ENCODE measurements at regions not wholly inside any gene's neighbourhood (a gene's known extent, or its start where the extent isn't known, plus 50 kb on each side); places are given as distances from the start of the nearest gene placed in this dataset.
"Not testable (repeated sequence)": the region's sequence is repeated elsewhere in the genome, so short reads cannot be mapped to it uniquely, and the experiment has no call there.

DNA sequence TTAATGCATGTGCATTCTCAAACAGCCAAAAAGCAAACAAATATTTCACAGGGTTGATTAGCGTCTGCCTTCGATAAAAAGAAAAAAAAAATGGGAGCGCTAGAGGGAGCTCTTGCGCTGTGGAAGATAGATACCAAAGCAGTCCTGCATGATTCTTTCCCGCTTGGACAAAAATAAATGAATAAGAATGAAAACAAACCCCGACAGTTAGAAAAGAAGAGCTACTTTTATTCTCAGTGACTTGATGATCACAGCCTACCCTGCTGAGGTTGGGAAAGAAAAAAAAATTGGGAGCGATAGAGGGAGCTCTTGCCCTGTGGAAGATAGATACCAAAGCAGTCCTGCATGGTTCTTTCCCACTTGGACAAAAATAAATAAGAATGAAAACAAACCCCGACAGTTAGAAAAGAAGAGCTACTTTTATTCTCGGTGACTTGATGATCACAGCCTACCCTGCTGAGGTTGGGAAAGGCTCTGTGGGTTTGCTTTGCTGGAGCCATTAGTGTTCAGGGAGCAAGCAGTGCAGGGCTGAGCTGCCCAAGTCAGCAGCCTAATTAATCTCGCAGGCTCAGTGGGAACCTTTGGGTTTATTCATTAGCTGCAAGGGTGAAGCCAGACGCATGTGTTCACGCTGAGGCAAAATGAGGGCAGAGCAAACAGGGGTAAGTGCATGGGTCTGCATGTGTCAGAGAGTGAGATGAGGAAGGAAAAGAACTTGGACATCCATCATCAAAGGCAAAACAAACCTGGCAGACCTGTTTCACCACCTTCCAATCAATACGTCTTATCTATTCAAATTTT, 249.3 kb upstream of the PRKX start:
- H3K4me1 ChIP-seq (ENCODE audit: insufficient read depth, low read length): no peaks in the 10 kb centered on the region
- no peak overlapping the region for H3K4me3 ChIP-seq (ENCODE audit: low read depth in 1 of 2, low read length in 2 of 2)
- H3K9ac ChIP-seq (ENCODE audit: low read length): no peak overlapping the region
- no peaks in the 10 kb centered on the region for H3K36me3 ChIP-seq (ENCODE audit: insufficient read depth, low read length)
- no peaks in the 10 kb centered on the region for H3K9me3 ChIP-seq (ENCODE audit: low read length)
- H3K27ac ChIP-seq (ENCODE audit: low read depth, low read length): no peak overlapping the region
- no peaks in the 10 kb centered on the region for H3K27me3 ChIP-seq (ENCODE audit: control insufficient read depth in 1 of 2, insufficient read depth in 2 of 2, low read length in 2 of 2)

DNA sequence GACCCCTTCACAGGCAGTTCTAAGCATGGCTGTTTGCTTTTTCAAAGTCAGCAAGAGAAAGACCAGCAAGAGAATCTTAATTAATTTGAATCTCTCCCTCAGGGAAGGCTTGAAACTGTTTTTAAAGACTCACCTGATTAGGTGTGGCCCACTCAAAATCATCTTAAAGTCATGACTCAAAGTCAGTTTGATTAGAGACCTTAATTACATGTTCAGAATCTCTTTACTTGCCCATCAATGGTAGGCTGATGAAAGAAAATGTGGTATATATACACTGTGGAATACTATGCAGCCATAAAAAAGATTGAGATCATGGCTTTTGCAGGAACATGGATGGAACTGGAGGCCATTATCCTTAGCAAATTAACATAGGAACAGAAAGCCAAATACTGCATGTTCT, 247.5 kb upstream of the PRKX start:
- Histone ChIP-seq H3K27ac (ENCODE audit: low read depth, low read length) (no peak overlapping the region), H3K4me1 (ENCODE audit: insufficient read depth, low read length) (no peaks in the 10 kb centered on the region), H3K36me3 (ENCODE audit: insufficient read depth, low read length) (no peaks in the 10 kb centered on the region), H3K4me3 (ENCODE audit: low read depth in 1 of 2, low read length in 2 of 2) (no peak overlapping the region), H3K9ac (ENCODE audit: low read length) (no peak overlapping the region), H3K9me3 (ENCODE audit: low read length) (no peaks in the 10 kb centered on the region), H3K27me3 (ENCODE audit: control insufficient read depth in 1 of 2, insufficient read depth in 2 of 2, low read length in 2 of 2) (no peaks in the 10 kb centered on the region)

DNA sequence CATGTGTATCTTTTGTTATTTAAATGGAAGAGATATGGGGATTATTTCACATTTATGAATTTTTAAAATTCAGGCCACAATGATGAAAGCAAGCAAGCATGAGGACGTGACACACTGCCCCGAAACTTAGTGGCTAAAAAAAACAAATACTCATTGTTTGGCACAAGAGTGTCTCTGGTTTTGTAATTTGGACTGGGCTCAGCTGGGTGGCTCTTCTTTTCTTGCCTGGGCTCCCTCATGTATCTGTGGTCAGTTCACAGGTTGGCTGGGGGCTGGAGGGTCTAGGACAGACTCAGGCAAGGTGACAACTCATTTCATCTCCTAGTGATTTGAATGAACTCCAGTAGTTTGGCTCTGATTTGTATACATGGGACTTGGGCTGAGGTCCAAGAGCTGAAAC, 238.4 kb upstream of the PRKX start:
- Histone ChIP-seq H3K4me3 (ENCODE audit: low read depth in 1 of 2, low read length in 2 of 2) (no peak overlapping the region), H3K9me3 (ENCODE audit: low read length) (no peaks in the 10 kb centered on the region), H3K36me3 (ENCODE audit: insufficient read depth, low read length) (no peaks in the 10 kb centered on the region), H3K27me3 (ENCODE audit: control insufficient read depth in 1 of 2, insufficient read depth in 2 of 2, low read length in 2 of 2) (no peaks in the 10 kb centered on the region), H3K9ac (ENCODE audit: low read length) (no peak overlapping the region), H3K4me1 (ENCODE audit: insufficient read depth, low read length) (no peaks in the 10 kb centered on the region), H3K27ac (ENCODE audit: low read depth, low read length) (no peak overlapping the region)

DNA sequence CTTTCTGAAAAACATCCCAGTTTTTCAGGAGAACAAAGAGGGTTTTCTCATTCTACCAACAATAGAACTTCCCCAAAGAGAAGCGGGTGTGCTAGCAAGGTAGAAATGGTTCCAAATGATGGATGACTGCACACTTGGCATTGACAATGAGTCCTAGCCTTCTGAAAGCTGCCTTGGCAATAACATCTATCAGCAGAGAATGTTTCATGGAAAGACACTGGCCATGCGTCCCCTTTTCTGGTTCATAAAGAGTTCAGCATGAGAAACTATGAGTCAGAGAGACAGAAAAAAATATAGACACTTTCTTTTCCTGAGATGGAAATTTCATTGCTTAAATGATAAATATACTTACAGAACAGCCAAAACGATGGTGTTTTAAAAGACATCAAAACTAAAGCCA, 236.9 kb upstream of the PRKX start:
- no peak overlapping the region for H3K9ac ChIP-seq (ENCODE audit: low read length)
- H3K36me3 ChIP-seq (ENCODE audit: insufficient read depth, low read length): no peaks in the 10 kb centered on the region
- no peaks in the 10 kb centered on the region for H3K4me1 ChIP-seq (ENCODE audit: insufficient read depth, low read length)
- no peak overlapping the region for H3K27ac ChIP-seq (ENCODE audit: low read depth, low read length)
- no peaks in the 10 kb centered on the region for H3K9me3 ChIP-seq (ENCODE audit: low read length)
- H3K27me3 ChIP-seq (ENCODE audit: control insufficient read depth in 1 of 2, insufficient read depth in 2 of 2, low read length in 2 of 2): no peaks in the 10 kb centered on the region
- H3K4me3 ChIP-seq (ENCODE audit: low read depth in 1 of 2, low read length in 2 of 2): no peak overlapping the region

DNA sequence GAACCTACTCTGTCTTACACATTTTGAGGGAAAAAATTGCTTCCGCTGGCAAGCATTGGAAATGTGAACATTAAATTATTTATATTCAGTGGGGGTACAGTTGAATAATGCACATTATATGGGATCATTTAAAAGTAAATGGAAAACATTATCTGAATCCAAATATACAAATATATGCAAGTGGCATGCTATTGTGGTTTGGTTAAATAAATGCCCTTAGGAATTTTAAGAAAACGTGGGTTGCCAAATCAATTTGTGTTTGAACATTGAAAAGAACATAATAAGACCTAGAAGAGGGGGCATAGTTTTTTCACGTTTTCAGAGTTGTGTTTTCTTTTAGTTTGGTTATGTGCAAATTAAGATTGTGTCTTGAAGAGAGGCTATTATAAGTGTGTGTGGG, 230.5 kb upstream of the PRKX start:
- Histone ChIP-seq H3K9ac (ENCODE audit: low read length) (no peak overlapping the region), H3K4me1 (ENCODE audit: insufficient read depth, low read length) (no peaks in the 10 kb centered on the region), H3K36me3 (ENCODE audit: insufficient read depth, low read length) (no peaks in the 10 kb centered on the region), H3K9me3 (ENCODE audit: low read length) (no peaks in the 10 kb centered on the region), H3K4me3 (ENCODE audit: low read depth in 1 of 2, low read length in 2 of 2) (no peak overlapping the region), H3K27ac (ENCODE audit: low read depth, low read length) (no peak overlapping the region), H3K27me3 (ENCODE audit: control insufficient read depth in 1 of 2, insufficient read depth in 2 of 2, low read length in 2 of 2) (no peaks in the 10 kb centered on the region)

DNA sequence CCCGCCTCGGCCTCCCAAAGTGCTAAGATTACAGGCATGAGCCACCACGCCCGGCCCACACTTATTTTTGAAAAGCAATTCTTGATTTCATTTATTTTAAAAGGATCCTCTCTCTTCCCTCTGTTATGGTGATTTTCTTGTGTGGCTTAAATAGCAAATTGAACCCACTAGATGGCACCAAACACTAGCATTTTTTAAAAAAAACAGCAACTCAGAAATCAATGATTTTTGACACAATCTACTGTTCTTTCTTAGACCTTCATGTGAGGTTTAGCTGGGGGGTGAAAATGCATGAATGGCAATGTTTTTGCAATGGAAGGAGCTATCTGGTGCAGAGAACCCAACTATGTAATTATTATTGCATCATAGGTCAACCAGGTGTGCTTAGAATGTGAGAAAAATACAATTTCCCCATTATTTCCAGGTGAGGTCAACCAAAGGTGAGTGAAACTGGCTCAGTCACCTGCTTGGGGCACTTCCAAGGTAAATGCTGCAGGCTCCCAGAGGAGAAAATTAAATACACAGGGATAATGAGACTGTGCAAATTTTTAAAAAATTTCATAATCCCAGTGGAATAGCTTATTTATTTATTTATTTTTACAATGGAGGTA, 226.7 kb upstream of the PRKX start:
- Histone ChIP-seq H3K4me3 (ENCODE audit: low read depth in 1 of 2, low read length in 2 of 2) (no peak overlapping the region), H3K27me3 (ENCODE audit: control insufficient read depth in 1 of 2, insufficient read depth in 2 of 2, low read length in 2 of 2) (no peaks in the 10 kb centered on the region), H3K4me1 (ENCODE audit: insufficient read depth, low read length) (no peaks in the 10 kb centered on the region), H3K36me3 (ENCODE audit: insufficient read depth, low read length) (no peaks in the 10 kb centered on the region), H3K9me3 (ENCODE audit: low read length) (no peaks in the 10 kb centered on the region), H3K27ac (ENCODE audit: low read depth, low read length) (no peak overlapping the region), H3K9ac (ENCODE audit: low read length) (no peak overlapping the region)

DNA sequence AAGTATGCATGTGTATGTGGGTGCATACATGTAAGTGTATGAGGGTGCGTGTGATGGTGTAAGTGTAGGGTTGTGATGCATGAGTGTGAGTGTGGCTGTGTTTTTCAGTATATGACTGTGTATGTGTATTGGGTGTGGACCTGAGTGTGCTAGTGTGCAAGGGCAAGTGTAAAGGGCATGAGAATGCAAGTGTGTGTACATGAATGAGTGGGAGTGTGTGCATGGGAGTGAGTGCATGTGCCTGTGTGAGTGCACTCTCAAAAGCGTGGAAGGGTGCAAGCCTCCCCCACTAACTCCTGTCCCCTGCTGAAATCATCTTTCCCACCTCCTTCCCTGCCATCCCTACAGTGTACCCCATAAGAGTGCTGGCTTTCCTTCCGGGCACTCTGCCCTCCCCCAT, 225.1 kb upstream of the PRKX start:
- no peaks in the 10 kb centered on the region for H3K27me3 ChIP-seq (ENCODE audit: control insufficient read depth in 1 of 2, insufficient read depth in 2 of 2, low read length in 2 of 2)
- H3K36me3 ChIP-seq (ENCODE audit: insufficient read depth, low read length): no peaks in the 10 kb centered on the region
- H3K9me3 ChIP-seq (ENCODE audit: low read length): no peaks in the 10 kb centered on the region

DNA sequence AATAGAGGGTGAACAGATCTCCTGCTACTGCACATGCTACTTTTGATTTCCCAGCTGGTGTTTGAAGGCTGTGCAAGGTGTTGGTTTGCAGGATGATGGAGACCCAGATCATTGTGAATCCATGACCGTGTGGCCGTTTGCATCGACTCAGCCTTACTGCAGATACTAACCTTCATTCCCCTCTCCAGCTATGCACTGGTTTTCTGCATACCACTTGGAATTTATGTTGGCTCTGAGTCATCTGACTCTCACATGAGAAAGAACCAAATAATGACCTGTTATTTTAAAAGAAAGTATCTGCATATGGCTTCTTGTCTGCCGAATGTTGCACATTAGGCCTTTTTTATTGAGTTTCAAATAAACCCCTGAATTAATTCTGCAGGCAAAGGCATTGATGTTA, 221.7 kb upstream of the PRKX start:
- H3K27ac ChIP-seq (ENCODE audit: low read depth, low read length); H3K27me3 ChIP-seq (ENCODE audit: control insufficient read depth in 1 of 2, insufficient read depth in 2 of 2, low read length in 2 of 2); H3K4me3 ChIP-seq (ENCODE audit: low read depth in 1 of 2, low read length in 2 of 2); H3K36me3 ChIP-seq (ENCODE audit: insufficient read depth, low read length); H3K9me3 ChIP-seq (ENCODE audit: low read length); H3K4me1 ChIP-seq (ENCODE audit: insufficient read depth, low read length); H3K9ac ChIP-seq (ENCODE audit: low read length): not testable (repeated sequence)

More for the DNA sequence above, 225.1 kb upstream of the PRKX start:
- H3K27ac ChIP-seq (ENCODE audit: low read depth, low read length): no peak overlapping the region
- no peak overlapping the region for H3K9ac ChIP-seq (ENCODE audit: low read length)
- H3K4me1 ChIP-seq (ENCODE audit: insufficient read depth, low read length): no peaks in the 10 kb centered on the region
- H3K4me3 ChIP-seq (ENCODE audit: low read depth in 1 of 2, low read length in 2 of 2): no peak overlapping the region

DNA sequence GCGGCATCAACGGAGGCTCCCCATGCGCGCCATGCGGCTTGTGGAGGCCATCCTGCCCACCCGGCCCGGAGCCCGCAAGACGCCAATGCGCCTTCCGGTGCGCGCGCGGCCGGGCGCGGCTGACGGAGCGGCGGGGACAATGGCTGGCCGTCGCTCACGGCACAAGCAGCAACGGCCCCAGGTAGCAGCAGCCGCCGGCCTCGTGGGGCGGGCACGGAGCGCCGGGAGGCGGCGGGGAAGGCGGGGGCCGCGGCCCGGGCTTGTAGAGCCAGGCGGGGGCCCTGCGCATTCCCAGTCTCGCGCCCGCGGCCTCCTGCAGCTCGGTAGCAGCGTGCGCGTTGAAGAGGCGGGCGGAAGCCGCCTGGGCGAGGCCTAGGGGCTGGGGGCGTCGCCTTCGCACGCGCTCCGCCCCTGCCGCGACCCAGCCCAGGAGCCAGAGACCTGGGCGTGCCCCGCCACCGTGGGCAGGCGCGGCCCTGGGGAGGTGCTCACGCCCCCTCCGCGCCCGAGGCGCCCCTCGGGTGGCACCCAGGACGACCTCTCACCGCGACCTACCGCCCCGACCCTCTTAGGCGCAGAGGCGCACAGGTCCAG, 207.1 kb upstream of the PRKX start:
- H3K9ac ChIP-seq (ENCODE audit: low read length); H3K27me3 ChIP-seq (ENCODE audit: control insufficient read depth in 1 of 2, insufficient read depth in 2 of 2, low read length in 2 of 2); H3K9me3 ChIP-seq (ENCODE audit: low read length): not testable (repeated sequence)

DNA sequence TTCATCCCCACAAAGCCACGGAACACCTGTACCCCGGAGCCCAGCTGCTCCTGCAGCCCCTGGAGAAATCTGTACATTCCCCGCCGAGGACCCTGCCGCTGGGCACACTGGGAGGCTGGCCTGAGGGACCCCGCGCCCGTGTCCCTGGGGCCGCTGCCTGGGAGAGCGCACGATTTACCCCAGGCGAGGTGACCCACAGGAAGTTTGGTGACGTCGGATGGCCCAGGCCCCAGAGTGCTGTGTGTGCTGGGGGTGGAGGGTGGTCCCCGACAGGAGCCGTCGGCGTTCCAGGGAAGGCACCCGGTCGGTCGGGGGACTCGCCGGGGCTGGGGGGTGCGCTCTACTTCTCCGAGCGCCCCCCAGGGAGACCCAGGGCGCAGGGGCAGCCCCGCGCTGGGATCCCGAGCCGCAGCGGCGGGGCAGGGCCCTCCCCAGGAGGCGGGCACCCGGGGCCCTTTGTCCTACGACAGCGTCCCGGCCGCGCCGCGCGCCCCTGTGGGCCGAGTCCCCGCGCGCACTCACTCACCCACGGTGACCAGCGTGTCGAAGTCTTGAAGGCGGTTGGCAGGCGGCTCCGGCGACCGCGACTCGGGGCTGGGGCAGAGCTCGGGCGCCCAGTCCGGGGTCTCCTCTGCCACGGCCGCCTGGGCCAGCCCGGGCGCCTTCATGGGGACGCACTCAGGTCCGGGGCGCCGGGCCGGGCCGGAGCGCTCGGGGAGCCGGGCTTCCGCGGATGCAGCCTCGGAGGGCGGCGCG, 206.4 kb upstream of the PRKX start:
- not testable (repeated sequence) for H3K36me3 ChIP-seq (ENCODE audit: insufficient read depth, low read length); H3K27me3 ChIP-seq (ENCODE audit: control insufficient read depth in 1 of 2, insufficient read depth in 2 of 2, low read length in 2 of 2)

More for the DNA sequence above, 207.1 kb upstream of the PRKX start:
- H3K4me3 ChIP-seq (ENCODE audit: low read depth in 1 of 2, low read length in 2 of 2); H3K4me1 ChIP-seq (ENCODE audit: insufficient read depth, low read length); H3K27ac ChIP-seq (ENCODE audit: low read depth, low read length); H3K36me3 ChIP-seq (ENCODE audit: insufficient read depth, low read length): not testable (repeated sequence)

DNA sequence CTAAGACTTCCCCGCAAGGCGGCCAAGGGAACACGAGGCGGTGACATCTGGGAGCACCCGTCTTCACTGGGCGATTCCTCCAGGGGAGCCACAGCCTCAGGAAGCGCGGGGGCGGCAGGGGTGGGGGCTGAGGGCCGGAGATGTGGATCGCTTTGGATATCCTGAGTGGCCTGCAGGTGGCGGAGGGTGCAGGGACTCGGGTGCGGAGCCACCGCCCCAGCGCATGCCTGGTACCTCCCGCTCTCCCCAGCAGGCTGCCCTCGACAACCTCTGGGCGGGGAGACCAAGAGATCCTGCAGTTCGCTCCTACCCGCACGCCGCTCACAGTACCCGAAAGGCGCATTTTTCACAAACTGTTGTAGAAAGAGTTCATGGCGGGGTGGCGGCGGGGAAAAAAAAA, 201.4 kb upstream of the PRKX start:
- H3K9ac ChIP-seq (ENCODE audit: low read length); H3K27ac ChIP-seq (ENCODE audit: low read depth, low read length); H3K9me3 ChIP-seq (ENCODE audit: low read length); H3K36me3 ChIP-seq (ENCODE audit: insufficient read depth, low read length); H3K27me3 ChIP-seq (ENCODE audit: control insufficient read depth in 1 of 2, insufficient read depth in 2 of 2, low read length in 2 of 2); H3K4me1 ChIP-seq (ENCODE audit: insufficient read depth, low read length); H3K4me3 ChIP-seq (ENCODE audit: low read depth in 1 of 2, low read length in 2 of 2): not testable (repeated sequence)

More for the DNA sequence above, 206.4 kb upstream of the PRKX start:
- not testable (repeated sequence) for H3K27ac ChIP-seq (ENCODE audit: low read depth, low read length); H3K9me3 ChIP-seq (ENCODE audit: low read length); H3K4me1 ChIP-seq (ENCODE audit: insufficient read depth, low read length); H3K9ac ChIP-seq (ENCODE audit: low read length); H3K4me3 ChIP-seq (ENCODE audit: low read depth in 1 of 2, low read length in 2 of 2)
